GM18520 (cell line): ENCODE measurements at regions not wholly inside any gene's neighbourhood (a gene's known extent, or its start where the extent isn't known, plus 50 kb on each side); places are given as distances from the start of the nearest gene placed in this dataset.
"Not testable (repeated sequence)": the region's sequence is repeated elsewhere in the genome, so short reads cannot be mapped to it uniquely, and the experiment has no call there.

ENCODE experiments used
- ATAC-seq: cut with Tn5 transposase; IDR thresholded peaks from one replicate; pipeline ENCODE4 v1.9.1; 2021; ENCODE audit not compliant: unreplicated experiment

GRCh38 chr14:30158299-30158698, 230.7 kb upstream of the PRKD1 start:
- no peak for ATAC-seq

- no peak for ATAC-seq
Measured at GRCh38 chr14:30159374-30159773, 231.7 kb upstream of the PRKD1 start.

DNA sequence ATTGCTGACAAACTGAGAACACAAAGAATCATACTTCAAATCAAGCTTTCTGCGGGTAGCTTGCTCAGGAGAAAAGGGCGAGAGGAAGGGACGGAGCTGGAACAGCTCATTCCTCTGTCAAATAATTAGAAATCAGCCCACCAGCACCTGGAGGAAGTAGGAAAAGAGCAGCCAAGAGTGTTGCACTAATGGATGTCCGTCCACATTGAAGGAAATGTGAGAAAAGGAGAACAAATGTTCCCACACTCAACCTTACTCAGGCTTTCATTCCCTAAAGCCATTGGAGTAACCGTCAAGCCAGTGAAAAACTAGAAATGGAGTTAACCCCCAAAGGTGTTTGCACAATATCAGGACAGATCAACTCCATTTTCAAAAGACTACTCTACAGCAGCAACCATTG, 233.0 kb upstream of the PRKD1 start:
- ATAC-seq, result no peak

DNA sequence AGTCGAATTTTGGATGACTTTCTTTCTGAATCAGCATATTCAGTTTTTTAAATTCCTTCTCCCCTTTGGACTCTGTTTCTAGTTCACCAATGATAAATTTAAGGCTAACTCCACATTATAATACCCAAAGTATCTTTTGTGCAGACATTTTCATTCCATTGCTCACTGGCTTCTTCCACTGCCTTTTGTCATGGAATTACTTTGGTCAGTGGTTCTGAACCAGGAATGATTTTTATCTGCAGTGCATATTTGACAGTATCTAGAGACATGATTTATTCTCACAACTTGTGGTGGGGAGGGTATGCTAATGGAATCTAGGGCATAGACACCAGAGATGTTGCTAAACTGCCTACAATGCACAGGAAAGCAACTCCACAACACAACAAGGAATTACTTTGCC, 234.4 kb upstream of the PRKD1 start:
- no peak for ATAC-seq

- ATAC-seq, result no peak
Measured at GRCh38 chr14:30165255-30165654, 237.6 kb upstream of the PRKD1 start.

DNA sequence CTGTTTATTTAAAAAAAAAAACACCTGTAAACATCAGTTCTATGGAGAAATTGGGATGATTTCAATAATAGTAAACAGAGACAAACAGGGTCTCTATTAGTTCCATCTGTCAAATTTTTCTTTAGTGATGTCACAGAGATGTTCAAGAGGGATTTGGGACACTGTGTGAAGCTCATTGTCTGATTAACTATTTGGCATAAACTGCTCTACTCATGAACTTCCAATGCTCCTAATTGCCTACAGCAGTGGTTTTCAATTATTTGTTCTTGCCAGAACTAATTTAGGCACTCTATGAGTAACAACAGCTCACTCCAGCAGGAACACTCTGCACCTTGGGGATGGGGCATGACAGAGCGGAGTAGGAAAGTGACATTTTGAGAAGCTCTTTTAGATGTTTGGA, 250.1 kb upstream of the PRKD1 start:
- no peak for ATAC-seq

GRCh38 chr14:30179381-30180130, 251.9 kb upstream of the PRKD1 start:
- ATAC-seq, result no peak

GRCh38 chr14:30180219-30180618, 252.6 kb upstream of the PRKD1 start:
- no peak for ATAC-seq

DNA sequence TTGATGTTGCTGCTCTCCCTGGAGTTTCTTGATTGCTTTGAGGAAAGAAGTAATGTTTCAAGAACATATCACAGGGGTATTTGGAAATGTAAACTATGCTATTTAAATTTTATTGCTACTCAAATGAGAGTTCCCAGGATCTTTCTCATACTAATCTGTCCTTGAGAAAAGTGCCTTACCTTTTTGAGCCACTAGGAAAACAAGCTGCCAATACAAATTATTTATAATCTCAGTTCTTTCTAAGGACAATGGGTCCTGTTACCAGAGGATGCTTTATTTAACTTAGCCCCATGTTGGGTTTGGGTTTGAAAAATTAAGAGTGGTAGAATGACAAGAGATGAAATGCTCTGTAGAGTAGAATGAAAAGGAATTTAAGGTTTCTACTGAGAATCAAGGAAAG, 258.2 kb upstream of the PRKD1 start:
- ATAC-seq, result no peak

- no peak for ATAC-seq
Measured at GRCh38 chr14:30191639-30192279, 264.1 kb upstream of the PRKD1 start.

DNA sequence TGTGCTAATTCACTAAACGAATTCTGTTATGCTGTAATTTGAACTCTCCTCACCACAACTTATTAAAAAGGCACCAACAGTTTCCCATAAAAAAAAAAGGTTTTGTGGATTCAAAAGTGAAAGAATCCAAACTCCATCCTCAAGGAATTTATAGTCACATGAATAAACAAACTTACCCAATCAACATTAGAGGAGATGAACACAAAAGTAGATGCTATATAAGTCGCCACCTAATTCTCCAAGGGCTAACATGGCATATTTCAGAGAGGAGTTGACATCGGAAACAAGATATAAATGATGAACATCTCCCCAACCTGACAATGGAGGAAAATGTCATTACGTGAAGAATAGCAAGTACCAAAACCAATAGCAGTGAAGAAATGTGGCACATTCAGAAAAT, 265.5 kb upstream of the PRKD1 start:
- no peak for ATAC-seq

- no peak for ATAC-seq
Measured at GRCh38 chr14:30193845-30194501, 266.3 kb upstream of the PRKD1 start.

- no peak for ATAC-seq
Measured at GRCh38 chr14:30194741-30195148, 267.1 kb upstream of the PRKD1 start.

DNA sequence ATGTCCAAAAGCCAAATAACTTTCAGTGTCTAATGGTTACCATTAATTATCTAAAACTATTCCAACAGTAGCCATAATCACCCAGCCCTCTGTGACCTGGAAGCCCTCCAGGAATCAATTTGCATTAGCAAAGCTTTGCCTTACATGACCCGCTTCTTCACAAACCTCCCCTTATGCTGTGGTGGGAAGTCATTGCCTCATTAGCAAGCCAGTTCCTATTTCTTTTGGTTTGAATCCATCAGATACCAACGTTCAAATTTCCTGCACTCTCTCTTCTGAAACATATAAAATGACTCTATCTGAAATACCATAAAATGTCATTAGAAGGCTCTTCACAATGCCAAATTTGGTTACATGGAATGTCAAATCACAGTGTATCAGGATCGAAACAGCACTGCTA, 268.3 kb upstream of the PRKD1 start:
- ATAC-seq, result no peak

DNA sequence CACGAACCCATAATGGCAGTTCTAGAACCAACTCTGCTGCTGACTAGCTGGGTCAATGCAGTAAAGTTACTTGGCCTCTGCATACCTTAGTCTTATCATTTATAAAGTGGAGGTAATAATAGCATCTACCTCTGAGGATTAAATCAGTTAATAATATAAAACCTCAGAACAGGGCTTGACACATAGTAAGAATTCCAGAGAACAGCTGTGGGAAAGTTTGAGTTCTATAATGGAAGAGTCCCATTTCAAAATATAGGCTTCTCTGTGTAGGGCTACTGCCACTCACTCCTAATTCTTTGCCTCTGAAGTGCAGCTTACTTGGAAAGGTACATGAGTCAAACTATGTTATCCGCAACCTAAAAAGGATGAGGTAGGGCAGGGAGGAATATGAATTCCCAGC, 269.2 kb upstream of the PRKD1 start:
- no peak for ATAC-seq

GRCh38 chr14:30198720-30199119, 271.1 kb upstream of the PRKD1 start:
- ATAC-seq, result not testable (repeated sequence)

GRCh38 chr14:30204431-30204980, 276.9 kb upstream of the PRKD1 start:
- ATAC-seq, result no peak

DNA sequence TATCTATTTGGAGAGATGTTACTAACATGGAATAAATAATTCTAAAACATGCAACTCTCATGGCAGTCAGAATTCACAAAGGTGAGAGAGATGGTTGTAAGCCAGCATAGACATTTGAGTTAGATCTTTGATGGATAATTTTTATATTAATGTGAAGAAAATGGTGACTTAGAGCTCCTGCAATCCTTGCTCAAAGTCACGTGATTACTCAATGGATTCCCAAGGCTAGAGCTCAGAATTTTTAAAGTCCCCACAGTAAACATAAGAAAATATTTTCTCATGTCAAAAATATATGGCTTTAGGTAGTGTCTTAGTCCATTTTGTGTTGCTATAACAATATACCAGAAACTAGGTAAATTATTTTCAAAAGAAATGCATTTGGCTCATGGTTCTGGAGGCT, 281.5 kb upstream of the PRKD1 start:
- no peak for ATAC-seq

DNA sequence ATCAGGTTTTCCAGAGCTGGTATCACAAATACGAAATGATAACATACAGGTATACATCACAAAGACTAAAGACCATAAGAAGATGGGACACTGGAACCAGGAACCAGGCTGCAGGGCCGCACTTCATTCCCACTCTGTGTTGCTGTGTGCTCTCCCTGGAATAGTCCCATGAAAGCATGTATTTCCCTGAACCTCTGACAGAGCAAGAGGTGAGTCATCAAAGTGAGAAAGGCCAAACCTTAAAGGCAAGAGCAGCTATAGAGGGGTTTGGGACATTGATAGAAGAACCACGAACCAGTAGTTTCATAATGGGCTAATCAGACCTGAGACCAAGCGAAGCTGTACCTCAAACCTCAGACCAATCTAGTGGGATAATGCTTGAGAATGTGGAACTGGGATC, 283.0 kb upstream of the PRKD1 start:
- ATAC-seq, result no peak

- ATAC-seq, result no peak
Measured at GRCh38 chr14:30211326-30211725, 283.7 kb upstream of the PRKD1 start.

GRCh38 chr14:30214014-30214413, 286.4 kb upstream of the PRKD1 start:
- no peak for ATAC-seq

GRCh38 chr14:30214461-30215090, 286.9 kb upstream of the PRKD1 start:
- ATAC-seq, result no peak
